HG03159 (cell line): ENCODE measurements at regions not wholly inside any gene's neighbourhood (a gene's known extent, or its start where the extent isn't known, plus 50 kb on each side); places are given as distances from the start of the nearest gene placed in this dataset.

Source experiments
- ATAC-seq: cut with Tn5 transposase; IDR thresholded peaks from one replicate; pipeline ENCODE4 v1.9.1; 2021; ENCODE audit warnings: mild to moderate bottlenecking, moderate library complexity; ENCODE audit not compliant: unreplicated experiment

DNA sequence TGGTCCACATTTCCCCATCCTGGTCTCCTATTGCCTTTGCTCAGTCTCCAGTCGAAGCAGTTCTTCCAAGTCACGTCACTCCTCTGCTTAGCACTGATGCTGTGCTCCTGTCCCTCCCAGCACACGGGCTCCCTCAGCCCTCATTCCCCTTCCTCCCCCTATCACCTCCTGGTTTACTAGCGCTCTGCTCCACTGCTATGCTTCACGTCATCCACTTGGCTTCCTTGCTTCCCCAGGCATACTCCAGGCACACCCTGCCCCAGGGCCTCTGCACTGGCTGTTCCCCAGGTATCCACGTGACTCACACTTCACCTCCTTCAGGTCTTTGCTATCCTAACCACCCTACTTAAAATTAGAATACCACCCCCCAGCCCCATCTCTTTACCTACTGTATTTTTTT, 269.3 kb downstream of the GLI2 start:
- no peak for ATAC-seq

DNA sequence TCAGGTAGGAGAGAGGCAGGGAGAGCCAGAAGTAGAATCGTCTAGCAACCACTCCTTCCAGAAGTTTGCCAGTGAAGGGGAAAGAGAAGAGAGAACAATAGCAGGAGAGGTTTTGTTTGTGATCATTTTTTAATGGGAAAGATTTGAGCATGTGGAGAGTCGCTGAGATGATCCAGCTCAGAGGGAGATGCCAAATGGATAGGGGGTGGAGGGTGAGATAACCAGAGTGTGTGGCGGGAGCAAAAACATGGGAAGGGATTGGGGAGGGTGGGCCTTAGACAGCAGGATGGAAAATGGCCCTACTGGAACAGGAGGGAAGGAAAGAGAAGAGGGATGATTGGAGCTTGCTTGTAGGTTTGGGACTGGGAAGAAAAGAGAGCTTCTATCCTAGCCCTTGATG, 269.8 kb downstream of the GLI2 start:
- no peak for ATAC-seq

DNA sequence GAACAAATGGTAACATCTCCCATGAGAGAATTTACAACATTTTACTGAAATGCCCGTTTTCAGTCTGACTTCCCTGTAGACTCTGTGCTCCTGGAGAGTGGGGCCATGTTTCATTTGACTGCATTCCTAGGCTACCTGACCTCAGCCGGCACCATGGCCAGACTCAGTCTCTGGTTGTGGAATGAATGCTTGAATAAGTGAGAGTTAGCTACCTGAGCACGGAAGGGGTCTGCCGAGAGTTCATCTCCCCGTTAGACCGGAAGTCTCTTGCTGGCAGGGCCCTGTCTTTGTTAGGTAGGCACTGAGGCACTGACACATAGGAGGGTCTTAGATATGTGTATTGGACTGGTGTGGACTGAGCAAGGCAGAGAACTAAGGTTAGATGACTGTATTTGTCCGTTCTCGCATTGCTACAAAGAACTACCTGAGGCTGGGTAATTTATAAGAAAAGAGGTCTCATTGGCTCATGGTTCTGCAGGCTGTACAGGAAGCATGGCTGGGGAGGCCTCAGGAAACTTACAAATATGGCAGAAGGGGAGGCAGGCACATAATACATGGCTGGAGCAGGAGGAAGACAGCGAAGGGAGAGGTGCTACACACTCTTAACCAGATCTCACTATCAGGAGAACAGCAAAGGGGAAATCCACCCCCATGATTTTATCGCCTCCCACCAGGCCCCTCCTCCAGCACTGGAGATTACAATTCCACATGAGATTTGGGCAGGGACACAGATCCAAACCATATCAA, 271.2 kb downstream of the GLI2 start:
- no peak for ATAC-seq

DNA sequence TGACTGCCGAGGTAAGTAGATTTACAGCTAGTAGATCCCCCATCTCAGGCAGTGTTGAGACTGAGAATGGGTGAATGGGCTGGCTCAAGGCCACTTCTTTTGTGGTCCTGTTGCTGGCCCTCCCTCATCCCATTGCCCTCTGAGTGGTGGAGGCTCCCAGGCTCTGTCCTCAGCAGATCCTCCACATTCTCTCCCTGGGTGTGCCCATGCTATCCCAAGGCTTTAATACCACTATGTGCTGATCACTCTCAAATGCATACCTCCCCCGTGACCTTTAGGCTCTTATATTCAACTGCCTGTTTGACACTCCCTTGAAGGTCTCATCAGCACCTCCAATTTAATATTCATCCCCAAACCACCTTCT, 271.8 kb downstream of the GLI2 start:
- ATAC-seq, result no peak

DNA sequence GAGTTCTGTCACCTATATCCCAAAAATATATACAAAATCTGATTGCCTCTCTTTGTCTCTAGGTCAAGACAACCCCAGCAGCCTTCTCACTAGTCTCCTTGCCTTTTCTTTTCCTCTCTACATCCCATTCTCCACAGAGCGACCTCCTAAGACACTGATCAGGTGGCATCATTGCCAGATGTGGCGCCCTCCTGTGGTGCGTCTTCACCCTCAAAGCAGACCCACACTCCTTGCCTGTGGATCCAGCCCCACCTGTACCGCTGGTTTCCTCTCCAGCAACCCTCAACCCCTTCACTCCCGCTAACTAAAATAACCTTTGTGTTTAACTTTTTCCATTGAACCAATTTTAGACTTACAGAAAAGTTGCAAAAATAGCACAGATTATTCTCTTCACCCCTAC, 273.3 kb downstream of the GLI2 start:
- ATAC-seq, result no peak

DNA sequence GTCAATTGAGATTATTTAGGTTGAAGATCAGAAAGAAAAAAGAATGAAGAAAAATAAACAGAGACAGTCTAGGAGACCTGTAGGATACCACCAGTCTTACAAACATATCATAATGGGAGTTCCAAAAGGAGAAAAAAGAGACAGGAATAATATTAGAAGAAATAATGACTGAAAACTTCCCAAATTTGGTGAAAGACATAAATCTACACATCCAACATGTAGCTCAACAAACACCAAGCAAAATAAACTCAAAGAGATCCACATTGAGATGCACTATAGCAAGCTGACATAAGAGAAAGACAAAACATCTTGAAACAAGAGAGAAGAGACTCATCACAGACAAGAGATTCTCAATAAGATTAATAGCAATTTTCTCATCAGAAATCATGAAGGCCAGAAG, 274.0 kb downstream of the TFCP2L1 start:
- ATAC-seq, result no peak

DNA sequence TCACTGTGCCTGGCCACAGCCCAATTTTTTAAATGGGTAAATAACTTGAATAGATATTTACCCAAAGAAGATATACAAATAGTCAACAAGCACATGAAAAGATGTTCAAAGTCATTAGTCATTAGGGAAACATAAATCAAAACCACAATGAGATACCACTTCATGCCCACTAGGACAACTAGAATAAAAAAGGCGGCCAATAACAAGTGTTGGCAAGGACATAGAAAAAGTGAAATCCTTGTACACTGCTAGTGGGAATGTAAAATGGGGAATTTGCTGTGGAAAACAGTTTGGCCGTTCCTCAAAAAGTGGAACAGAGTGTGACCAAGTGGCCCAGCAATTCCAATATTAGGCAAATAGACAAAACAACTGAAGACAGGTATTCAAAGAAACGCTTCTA, 270.1 kb downstream of the TFCP2L1 start:
- no peak for ATAC-seq

DNA sequence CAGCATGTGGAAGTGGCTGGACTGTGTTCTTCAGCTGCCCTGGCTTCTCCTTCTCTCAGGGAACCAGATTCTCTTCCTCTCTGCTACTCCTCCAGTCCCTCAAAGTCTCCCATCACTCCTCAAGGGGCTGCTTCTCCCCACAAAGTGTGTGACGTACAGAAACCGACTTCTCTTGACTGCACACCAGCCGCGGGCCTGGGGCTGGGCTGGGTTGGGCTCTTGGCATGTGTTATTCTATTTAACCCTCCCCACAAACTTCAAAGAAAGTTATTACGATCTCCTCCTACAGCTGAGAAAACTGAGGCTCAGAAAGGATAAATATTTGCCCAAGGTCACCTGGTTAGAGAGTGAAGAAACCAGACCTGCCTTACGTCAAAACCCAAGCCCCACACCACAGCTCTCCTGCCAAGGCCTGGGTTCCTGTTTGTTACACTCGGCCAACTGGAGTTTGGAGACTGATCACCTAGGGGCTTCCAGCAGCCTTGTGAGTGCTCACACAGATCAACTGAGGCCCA, 269.0 kb downstream of the TFCP2L1 start:
- no peak for ATAC-seq

DNA sequence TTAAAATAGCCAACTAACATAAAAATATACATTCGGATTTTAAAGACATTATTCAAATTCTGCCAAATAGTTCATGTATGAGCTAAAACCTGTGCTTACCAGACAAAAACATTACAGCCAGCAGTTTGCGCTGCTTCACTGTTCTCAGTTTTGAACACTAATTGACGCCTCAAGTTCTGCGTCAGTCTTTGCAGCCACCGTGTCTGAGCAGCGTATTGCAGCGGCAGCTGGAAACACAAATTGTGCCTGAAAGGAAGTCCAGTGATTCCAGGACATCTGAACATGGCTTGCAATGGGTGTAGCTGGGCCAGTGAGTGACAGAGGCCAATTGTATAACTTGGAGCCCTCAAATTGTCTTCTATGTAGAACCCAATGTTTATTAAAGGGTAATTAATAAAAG, 267.6 kb downstream of the TFCP2L1 start:
- ATAC-seq, result no peak

DNA sequence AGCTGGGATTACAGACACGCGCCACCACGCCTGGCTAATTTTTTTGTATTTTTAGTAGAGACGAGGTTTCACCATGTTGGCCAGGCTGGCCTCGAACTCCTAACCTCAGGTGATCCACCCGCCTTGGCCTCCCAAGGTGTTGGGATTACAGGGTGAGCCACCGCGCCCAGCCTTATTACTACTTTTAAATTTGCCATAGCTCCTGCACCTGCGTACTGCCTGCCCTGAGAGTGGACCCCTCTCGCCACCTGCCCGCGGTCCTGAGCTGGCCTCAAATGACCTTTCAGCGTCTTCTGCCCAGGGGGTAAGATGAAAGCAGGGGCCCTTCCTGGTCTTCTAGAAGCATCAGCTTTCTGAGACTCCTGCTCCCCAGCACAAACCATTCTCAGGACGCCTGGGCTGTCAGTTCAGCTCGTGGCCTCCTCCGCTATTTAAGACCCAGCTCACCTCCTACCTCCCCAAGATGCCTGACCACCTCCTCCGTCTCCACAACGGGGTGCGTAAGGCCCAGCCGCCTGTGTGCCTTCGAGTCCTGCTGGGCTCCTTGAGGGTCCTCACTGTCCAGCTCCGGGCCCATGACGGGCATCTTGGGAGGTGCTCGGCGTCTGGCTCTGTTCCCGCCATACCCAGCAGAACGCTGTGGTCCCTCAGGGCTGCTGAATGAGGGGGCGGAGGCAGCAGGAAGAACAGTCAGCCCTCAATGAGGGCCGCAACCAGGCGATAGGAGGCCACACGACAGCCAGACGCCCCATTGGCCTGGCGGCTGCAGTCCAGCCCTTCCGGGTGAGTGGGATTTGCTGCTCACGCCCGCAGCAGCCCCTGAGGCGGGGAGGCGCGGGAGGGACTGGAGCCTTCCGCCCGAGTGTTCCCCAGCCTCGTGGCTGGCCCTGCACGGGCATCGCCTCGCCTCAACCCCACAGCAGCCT, 266.6 kb downstream of the TFCP2L1 start:
- no peak for ATAC-seq

DNA sequence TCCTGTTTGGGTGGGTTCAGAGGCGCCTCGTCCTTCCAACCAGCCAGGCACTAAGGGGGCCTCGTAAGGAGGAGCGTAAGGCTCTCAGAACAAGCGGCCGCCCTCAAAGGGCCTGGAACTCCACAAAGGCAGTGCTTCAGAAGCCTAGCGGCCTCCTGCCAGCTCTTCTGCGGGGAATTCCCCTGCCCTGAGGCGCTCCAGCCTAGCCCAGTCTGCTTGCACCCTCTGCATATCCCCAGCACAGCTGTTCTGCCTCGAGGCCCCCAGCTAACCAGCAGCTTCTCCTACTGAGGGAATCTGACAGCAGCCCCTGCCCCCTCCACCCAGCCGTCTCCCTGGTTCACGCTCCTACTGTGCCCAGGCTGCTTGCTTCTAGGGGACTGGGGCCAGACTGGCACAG, 265.9 kb downstream of the TFCP2L1 start:
- no peak for ATAC-seq

DNA sequence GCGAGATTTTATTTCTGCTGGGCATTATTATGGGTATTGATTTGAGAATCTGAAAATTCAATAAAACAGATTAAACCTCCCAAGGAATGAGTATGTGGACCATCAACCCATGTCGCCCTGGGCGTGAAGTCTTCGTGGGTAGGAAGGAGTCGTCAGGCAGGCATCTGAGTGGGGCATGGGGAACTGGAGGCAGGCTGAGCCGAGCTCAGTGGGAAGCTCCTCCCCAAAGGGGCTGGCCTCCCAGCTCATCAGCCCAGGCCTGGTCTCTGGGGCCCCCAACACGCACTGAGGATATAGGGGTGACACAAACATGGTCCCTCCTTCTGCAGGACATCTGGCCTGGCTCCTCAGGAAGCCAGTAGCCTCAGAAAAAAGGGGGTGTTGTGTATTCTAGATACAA, 265.2 kb downstream of the TFCP2L1 start:
- ATAC-seq, result no peak

DNA sequence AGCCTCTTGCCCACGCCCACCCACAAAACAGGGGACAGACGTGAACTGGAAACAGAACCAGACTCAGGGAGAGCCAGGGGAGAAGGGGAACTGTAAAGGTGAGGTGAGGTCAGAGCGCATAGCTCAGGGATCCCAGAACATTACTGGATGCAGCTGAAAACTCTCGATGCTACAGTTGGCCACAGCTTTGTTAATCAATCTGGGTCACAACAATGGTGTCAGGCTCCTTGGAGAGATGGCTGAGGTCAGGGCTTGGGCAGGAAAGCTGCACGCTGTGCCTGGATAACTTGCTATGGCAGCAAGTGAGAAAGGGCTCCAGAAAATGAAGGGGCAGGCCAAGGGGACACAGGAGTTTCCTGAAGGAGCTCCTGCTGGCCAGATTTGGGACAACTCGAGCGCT, 263.3 kb downstream of the TFCP2L1 start:
- ATAC-seq, result no peak

DNA sequence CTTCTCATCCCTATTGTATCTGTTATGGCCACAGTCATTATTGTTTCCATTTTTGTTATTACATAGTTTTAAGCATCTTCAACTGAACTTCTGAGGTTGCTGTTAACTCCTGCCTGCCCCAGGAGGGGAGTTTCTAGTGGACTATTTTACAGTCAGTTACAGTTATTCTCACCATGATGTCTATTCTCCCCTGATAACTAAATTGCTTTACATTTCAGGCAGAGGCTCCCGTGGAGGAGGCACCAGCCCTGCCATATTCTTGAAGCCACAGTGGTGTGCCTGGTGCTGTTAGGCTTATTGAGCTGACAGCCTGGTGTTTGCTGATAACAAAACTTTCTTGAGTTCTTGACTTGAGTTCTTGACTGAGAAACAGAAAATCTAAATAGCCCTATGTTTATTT, 256.4 kb downstream of the TFCP2L1 start:
- no peak for ATAC-seq

DNA sequence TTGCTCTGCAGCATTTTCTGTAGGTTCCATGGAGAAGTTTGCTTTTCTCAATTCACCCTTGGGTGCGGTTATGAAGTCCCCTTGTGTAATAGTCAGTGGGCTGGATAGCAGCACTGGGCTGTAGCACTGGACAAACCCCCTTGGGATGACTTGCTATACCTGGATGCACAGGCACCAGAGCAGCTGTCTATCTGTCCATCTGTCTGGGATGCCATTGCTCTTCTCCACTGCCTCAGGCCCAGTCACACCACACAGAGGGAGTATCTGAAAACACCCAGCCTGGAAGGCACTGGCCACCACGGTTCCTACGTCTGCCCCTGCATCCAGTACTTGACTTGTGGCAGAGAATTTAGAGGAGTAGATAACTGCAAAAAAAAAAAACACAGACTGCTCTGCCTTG, 254.5 kb downstream of the TFCP2L1 start:
- no peak for ATAC-seq

DNA sequence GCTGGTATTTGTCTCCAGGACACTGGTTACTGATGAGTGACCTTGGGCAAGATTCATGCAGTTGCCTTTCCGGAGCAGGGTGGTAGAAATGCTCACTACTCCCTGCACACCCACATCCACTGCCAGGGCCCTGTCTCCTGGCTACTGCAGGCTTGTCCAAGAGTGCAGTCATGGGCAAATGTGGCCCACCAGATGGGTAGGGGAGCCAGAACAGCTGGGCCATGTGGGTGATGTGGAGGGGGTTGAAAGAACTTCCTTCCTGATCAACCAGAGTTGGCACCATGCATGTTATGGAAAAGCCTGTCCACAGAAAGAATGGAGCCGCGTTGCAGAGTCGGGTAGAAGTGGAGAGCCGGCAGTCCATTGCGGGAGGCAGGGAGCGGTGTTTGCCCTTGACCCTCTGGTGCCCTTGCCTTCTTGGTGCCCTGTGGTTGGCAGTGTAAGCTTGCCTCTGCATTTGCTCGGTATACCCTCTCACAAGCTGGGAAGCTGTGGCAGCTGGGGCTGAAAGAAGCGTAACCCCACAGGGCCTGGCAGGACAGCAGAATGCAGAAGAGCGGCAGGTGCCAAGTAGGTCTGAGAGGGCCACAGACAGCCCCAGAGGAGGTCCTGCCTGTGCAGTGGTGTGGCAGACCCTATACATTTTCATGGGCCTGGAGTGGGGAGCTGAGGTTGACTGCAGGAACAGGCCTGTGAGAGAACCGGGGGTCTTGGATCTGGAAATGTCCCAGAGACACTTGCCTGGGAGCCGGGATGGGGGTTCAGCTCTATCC, 253.2 kb downstream of the TFCP2L1 start:
- no peak for ATAC-seq

DNA sequence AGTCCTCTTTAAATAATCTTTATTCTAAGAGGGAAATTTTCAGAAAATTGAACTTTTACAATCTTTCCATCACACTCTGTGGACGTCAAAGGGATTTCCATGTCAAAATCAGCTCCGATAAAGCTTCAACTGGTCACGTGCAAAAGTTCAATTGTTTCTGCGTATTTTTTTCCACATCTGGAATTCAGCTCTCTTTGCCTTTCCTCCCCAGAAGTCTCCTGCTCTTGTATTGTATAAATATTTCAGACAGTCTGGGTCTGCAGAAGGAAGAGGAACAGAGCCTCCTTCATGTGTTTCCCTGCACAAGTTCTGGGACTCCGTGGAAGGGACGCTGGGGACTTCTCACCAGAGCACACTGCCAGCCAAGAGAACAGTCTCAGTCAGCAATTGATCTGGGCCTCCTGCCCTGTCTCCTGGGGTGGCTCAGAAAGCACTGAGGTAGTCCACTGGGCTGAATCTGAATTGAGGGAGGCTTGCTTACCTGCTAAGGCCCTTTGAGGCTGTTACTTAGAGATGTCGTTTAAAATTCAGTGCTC, 251.5 kb downstream of the TFCP2L1 start:
- no peak for ATAC-seq

DNA sequence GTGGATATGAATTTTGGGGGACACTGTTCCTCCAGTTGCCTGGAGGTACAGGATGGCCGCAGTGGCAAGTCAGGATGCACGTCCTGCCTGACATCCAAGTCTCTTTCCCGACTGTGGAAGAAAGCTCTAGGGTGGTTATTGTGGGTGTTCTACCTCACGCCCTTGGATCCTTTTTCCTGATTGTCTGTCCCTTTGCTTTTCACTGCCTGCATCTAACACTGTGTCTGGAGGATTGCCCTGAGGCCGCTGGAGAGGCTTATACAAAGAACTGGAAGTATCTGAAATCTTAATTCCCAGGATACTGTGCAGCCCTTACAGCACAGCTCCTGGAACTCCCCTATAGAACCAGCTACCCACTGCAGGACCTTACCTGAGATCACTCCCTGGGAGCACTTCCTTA, 250.5 kb downstream of the TFCP2L1 start:
- no peak for ATAC-seq

DNA sequence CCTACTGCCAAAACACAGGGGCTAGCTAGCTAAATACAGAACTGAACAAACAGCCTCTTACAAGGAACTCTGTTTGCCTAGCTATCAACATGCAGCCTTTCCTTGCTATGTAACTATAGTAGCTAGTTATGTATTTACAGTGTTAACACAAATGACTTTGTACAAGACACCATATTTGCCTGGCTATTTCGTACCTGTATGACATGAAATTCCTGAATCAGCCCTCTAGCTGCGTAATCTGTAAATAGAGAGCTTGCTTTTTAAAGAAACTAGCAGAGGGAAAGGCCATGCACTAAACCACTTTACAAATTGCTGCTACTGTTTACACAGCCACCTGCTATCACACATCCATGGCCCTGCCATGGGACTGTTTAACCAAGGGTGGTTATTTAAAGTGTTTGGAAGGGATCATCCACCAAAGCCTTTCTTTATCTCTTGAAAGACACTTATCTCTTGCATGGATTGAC, 248.7 kb downstream of the TFCP2L1 start:
- no peak for ATAC-seq

DNA sequence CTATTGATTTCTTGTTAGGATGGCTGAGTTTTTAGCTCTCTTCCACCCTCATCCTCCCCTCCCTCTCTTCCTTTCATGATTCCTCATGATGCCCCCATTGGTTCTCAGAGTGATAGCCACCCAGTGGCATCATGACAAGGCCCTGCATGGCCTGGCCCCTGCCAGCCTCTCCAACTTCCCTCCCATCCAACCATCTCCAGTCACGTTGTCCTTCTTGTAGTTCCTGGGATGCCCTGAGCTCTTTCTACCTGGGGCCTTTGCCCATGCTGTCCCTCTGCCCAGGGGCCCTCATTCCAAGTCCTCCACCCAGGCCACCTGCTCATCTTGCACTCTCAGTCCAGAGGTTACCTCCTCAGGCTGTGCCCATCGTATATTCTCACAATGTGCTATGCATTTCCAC, 247.5 kb downstream of the TFCP2L1 start:
- ATAC-seq, result no peak

DNA sequence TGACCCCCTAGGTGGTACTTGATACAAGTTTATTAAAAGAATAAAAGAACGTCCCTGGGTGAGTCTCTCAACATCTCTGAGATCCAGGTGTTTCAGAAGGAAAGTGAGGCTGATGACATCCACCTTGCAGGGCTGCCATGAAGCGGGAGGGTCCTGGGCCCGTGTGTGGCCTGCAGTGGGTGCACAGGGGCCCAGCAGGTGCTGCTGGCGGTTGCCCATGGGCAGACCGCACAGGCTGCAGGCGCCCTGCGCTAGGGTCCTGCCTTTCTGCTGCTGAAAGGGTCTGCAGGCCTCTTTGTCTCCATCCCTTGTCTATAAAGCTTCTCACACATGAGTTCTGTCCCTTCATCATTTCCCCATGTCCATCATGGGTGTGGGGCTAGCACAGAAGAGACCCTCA, 247.0 kb downstream of the TFCP2L1 start:
- no peak for ATAC-seq
